ENCODE measurements at regions not wholly inside any gene's neighbourhood (a gene's known extent, or its start where the extent isn't known, plus 50 kb on each side); places are given as distances from the start of the nearest gene placed in this dataset.

DNA sequence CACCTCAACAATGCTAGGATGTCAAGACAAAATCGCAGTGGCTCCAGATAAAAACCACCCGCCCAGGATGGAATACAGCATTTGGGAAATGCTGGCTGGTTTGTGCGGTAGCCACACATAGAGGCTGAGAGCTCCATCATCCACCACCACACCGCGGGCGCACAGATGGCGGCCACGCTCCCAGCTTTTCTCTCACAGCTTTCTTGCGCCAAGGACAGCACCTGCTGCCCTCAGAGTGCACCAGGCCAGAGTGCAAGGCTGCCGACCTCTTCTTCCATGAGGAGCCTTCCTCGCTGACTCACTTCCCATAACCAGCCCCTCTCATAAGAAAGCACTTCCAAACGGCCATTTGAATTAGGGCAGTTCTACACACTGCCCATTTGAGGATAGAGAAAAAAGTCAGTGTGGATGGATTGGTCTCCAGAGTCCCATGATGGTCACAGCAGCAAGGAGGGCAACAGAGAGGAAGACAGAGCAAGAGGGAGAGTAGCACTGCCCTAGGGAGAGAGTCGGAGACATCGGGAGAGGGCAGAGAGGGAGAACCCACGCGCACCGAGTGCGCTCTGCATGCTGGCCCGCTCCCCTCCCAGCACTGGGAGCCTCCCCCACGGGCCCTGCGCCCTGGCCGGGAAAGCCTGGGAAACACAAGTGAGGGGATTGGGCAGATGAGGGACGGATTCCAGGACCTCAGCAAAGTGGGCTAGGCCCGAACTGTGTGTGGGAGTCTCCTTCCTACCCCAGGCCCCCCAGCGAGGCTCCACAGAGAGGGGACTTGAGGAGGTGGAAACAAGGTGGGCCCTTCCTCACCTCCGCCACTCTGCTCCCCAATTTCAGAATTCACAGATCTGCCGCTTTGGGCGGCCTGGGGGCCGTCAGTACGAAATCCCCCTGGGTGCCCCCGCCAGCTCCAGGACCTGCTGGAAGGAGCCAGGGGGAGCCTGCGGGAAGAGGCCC is 156.9 kb downstream of the USP12 start:
- no peak for DNase-seq

DNA sequence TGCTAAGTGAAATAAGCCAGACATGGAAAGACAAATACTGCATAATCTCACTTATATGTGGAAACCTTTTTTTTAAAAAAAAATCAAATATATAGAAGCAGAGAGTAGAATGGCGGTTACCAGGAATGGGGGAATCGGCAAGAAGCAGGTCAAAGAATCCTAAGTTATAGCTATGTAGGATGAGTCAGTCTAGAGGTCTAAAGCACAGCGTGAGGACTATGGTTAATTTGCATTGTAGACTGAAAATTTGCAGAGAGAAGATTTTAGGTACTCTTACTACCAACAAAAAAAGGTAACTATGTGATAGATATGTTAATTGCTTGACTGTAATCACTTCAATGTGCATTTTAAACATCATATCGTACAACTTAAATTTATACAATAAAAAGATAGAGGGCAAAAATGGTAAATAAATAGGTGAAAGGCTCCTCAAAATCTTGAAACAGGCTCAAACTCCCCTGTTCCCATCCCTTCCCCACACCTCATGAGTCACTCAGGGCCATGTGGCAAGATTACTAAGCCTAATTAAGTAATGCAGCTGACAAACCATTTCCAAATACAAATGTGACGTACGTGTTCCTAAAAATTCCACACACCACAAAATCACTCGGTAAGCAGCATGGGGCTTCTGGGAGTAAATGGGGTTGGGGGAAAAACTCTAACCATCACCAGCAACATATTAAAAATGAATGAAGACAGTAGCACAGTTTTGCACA is 159.0 kb downstream of the USP12 start:
- no peak for DNase-seq

- no peak for DNase-seq
These were observed 159.9 kb downstream of the USP12 start for GRCh38 chr13:27011661-27012060.

DNA sequence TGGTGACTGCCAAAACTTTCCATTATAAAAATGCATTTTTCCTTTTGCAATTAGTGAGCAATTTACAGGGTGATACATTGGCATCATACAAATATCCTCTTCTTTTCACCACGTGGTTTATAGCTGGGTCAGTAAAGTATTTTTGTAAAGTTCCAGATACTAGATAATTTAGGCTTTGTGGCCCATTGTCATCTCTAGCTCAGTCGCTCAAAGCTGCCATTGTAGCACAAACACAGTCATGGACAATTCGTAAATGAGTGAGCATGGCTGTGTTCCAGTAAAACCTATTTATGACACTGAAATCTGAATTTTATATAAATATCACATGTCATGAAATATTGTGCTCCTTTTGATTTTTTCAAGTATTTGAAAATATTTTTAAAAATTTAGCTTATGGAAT is 162.9 kb downstream of the USP12 start:
- DNase-seq = no peak

GRCh38 chr13:27007166-27007565 is 164.4 kb downstream of the USP12 start:
- DNase-seq = no peak

GRCh38 chr13:27006519-27007161 is 165.0 kb downstream of the USP12 start:
- DNase-seq = no peak

GRCh38 chr13:27005976-27006518 is 165.6 kb downstream of the USP12 start:
- DNase-seq = no peak

- no peak for DNase-seq
These were observed 166.1 kb downstream of the USP12 start for GRCh38 chr13:27005556-27005955.

GRCh38 chr13:27004866-27005265 is 166.7 kb downstream of the USP12 start:
- DNase-seq = no peak

GRCh38 chr13:27004326-27004725 is 167.3 kb downstream of the USP12 start:
- DNase-seq = no peak

DNA sequence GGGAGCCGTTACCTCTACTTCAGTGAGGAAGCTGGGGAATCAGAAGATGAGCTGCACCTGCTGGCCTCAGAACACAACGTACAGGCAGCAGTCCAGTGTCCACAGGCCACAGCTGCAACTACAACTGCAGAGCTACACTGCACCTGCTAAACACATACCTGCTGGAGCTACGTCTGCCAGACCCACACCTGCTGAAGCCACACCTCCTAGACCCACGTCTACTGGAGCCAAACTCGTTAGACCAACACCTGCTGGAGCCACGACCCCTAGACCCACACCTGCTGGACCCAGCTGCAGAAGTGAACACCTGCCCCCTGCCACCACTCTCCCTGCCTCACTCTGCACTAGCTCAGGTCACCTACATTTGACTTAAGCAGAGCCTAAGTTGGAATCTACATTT is 169.9 kb downstream of the USP12 start:
- DNase-seq = no peak

- no peak for DNase-seq
These were observed 170.9 kb downstream of the USP12 start for GRCh38 chr13:27000686-27001085.

GRCh38 chr13:26999499-26999898 is 172.1 kb downstream of the USP12 start:
- DNase-seq = no peak

- DNase-seq = no peak
These were observed 173.3 kb downstream of the USP12 start for GRCh38 chr13:26998292-26998691.

GRCh38 chr13:26996965-26997752 is 174.5 kb downstream of the USP12 start:
- DNase-seq = no peak

GRCh38 chr13:26995159-26995558 is 176.5 kb downstream of the USP12 start:
- DNase-seq = no peak

DNA sequence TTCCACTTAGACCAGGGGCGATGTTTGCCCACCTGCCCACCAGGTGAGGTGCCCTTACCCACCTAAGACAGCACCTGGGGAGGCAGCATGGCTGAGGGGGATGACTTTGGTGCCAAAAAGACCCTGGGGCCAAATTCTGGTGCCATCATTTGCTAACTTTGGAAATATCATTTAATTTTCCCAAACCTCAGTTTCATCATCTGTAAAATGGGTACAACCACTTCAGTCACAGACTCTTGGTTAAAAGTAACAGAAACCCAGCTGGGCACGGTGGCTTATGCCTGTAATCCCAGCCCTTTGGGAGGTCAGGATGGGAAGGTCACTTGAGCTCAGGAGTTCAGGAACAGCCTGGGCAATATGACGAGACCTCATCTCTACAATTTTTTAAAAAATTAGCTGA is 177.8 kb downstream of the USP12 start:
- no peak for DNase-seq

GRCh38 chr13:26992951-26993719 is 178.5 kb downstream of the USP12 start:
- DNase-seq = no peak

DNA sequence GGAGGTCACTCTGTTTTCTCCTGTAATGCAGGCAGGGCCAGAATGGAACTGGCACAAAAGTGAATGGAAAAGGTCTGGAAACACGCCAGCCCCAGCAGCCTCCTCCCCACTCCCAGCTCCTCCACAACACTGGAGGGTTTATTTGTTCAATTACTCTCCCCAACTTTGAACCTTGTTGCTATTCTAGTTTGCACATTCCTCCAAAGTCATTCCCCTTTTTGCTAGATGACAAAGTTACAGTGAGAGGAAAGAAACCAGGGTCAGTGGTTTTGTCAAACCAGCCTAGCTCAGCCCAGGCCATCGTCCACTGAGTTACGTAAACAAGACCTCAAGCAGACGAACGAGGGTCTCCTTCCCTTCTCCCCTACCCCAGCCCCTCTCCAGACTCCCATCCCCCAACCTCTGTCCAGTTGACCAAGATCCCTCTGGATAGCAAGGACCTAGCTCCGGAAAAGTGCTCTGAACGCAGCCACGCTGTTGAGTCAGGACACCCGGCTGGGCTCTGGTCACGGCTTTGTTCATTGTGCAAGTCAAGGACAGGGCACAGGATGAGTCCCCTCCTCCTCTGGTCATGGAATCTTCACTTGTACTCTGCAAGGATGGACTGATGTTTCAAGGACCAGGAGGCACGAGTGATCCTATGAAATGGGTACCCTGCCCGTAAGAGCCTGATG is 180.0 kb downstream of the USP12 start:
- DNase-seq = no peak

DNA sequence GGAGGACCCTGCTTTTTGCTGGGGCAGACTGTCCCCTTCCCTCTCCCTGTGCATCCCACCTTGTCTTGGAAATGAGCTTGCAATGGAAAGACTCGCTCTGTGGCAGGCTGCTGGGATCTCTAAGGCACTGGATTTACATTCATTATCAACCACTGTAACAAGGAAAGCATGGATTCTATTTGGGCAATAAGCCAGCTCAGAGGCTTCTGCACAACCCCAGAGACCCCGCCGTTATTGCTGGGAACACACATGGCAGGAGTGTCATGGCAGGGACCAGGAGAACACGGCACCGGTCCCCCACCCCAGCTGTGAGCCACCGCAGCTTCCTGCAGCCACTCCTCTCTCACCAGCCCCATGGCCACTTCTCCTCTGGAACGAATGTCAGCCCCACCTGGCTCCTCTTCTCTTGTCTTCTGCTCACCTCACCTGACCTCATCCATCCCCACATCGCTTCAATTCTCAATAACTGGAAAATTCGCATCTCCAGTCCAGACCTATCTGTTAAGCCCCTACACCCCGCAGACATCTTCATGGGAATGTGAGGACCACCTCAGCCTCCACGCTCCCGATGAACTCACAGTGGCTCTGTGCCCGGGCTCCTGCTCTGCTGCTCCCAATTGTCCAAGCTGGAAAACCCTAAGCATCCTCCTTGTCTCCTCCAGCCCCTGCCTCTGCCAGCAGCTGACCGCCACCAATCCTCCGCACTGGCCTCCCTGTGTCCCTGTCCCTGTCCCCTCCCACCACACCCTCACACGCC is 181.5 kb downstream of the USP12 start:
- no peak for DNase-seq
